ENCODE measurements at regions not wholly inside any gene's neighbourhood (a gene's known extent, or its start where the extent isn't known, plus 50 kb on each side); places are given as distances from the start of the nearest gene placed in this dataset.
"Not testable (repeated sequence)": the region's sequence is repeated elsewhere in the genome, so short reads cannot be mapped to it uniquely, and the experiment has no call there.

GRCh38 chr6:94584211-94584610 lies 993.1 kb upstream of the MANEA start:
- intact Hi-C loops (cut with DNase I) = no loop called here
- peak; percentile 62 for ATAC-seq
- DNase-seq (ENCODE audit: missing footprints) = no peak

GRCh38 chr6:94570581-94570980 lies 1006.8 kb upstream of the MANEA start:
- ATAC-seq (no peak), DNase-seq (ENCODE audit: missing footprints) (no peak)
- intact Hi-C loops (cut with DNase I) = no loop called here

- intact Hi-C loops (cut with DNase I) = no loop called here
- no peak for ATAC-seq
- DNase-seq (ENCODE audit: missing footprints) = no peak
Observed at GRCh38 chr6:94562846-94563245, 1014.5 kb upstream of the MANEA start.

- DNase-seq (ENCODE audit: missing footprints) (no peak), ATAC-seq (no peak)
- intact Hi-C loops (cut with DNase I) = no loop called here
Observed at GRCh38 chr6:94559829-94560537, 1017.4 kb upstream of the MANEA start.

GRCh38 chr6:94557207-94557606 lies 1020.1 kb upstream of the MANEA start:
- intact Hi-C loops (cut with DNase I); ATAC-seq; DNase-seq (ENCODE audit: missing footprints): not testable (repeated sequence)

GRCh38 chr6:94548201-94548600 lies 1029.1 kb upstream of the MANEA start:
- DNase-seq (ENCODE audit: missing footprints) = no peak
- intact Hi-C loops (cut with DNase I) = no loop called here
- no peak for ATAC-seq

- ATAC-seq (no peak), DNase-seq (ENCODE audit: missing footprints) (no peak)
- intact Hi-C loops (cut with DNase I) = no loop called here
Observed at GRCh38 chr6:94535798-94536197, 1041.5 kb upstream of the MANEA start.

- peak; percentile 46 for DNase-seq (ENCODE audit: missing footprints)
- intact Hi-C loops (cut with DNase I) = no loop called here
- no peak for ATAC-seq
Observed at GRCh38 chr6:94511502-94512088, 1065.7 kb upstream of the MANEA start.

GRCh38 chr6:94510877-94511276 lies 1066.5 kb upstream of the MANEA start:
- no peak for DNase-seq (ENCODE audit: missing footprints)
- intact Hi-C loops (cut with DNase I) = no loop called here
- no peak for ATAC-seq

GRCh38 chr6:94501516-94501915 lies 1075.8 kb upstream of the MANEA start:
- DNase-seq (ENCODE audit: missing footprints) (no peak), ATAC-seq (no peak)
- intact Hi-C loops (cut with DNase I) = no loop called here

- intact Hi-C loops (cut with DNase I) = no loop called here
- DNase-seq (ENCODE audit: missing footprints) (no peak), ATAC-seq (no peak)
Observed at GRCh38 chr6:94498099-94498498, 1078.7 kb upstream of the EPHA7 start.

- DNase-seq (ENCODE audit: missing footprints) (no peak), ATAC-seq (no peak)
- intact Hi-C loops (cut with DNase I) = no loop called here
Observed at GRCh38 chr6:94494500-94494899, 1075.1 kb upstream of the EPHA7 start.

- ATAC-seq (no peak), DNase-seq (ENCODE audit: missing footprints) (no peak)
- intact Hi-C loops (cut with DNase I) = no loop called here
Observed at GRCh38 chr6:94487371-94487770, 1068.0 kb upstream of the EPHA7 start.

- intact Hi-C loops (cut with DNase I) = no loop called here
- no peak for ATAC-seq
- no peak for DNase-seq (ENCODE audit: missing footprints)
Observed at GRCh38 chr6:94478133-94479005, 1059.0 kb upstream of the EPHA7 start.

GRCh38 chr6:94468830-94469229 lies 1049.5 kb upstream of the EPHA7 start:
- no peak for DNase-seq (ENCODE audit: missing footprints)
- no peak for ATAC-seq
- intact Hi-C loops (cut with DNase I) = no loop called here

GRCh38 chr6:94464018-94464510 lies 1044.7 kb upstream of the EPHA7 start:
- intact Hi-C loops (cut with DNase I) = no loop called here
- DNase-seq (ENCODE audit: missing footprints) (no peak), ATAC-seq (no peak)

- DNase-seq (ENCODE audit: missing footprints) = no peak
- intact Hi-C loops (cut with DNase I) = no loop called here
- no peak for ATAC-seq
Observed at GRCh38 chr6:94463306-94463705, 1043.9 kb upstream of the EPHA7 start.

GRCh38 chr6:94462231-94462630 lies 1042.9 kb upstream of the EPHA7 start:
- intact Hi-C loops (cut with DNase I) = no loop called here

GRCh38 chr6:94456266-94456665 lies 1036.9 kb upstream of the EPHA7 start:
- intact Hi-C loops (cut with DNase I) = no loop called here
- no peak for ATAC-seq
- DNase-seq (ENCODE audit: missing footprints) = no peak

More at GRCh38 chr6:94462231-94462630, 1042.9 kb upstream of the EPHA7 start:
- DNase-seq (ENCODE audit: missing footprints) = no peak
- no peak for ATAC-seq

GRCh38 chr6:94454231-94454630 lies 1034.9 kb upstream of the EPHA7 start:
- intact Hi-C loops (cut with DNase I) = no loop called here
- no peak for DNase-seq (ENCODE audit: missing footprints)
- ATAC-seq = no peak
